ES-I3 (cell line): ENCODE measurements at regions not wholly inside any gene's neighbourhood (a gene's known extent, or its start where the extent isn't known, plus 50 kb on each side); places are given as distances from the start of the nearest gene placed in this dataset.

Experiments
- H3K36me3 ChIP-seq: 2 replicates; pipeline ENCODE4 v1.6.1; 2013; ENCODE audit warnings: mild to moderate bottlenecking, low read length, control low read depth, moderate library complexity; ENCODE audit not compliant: insufficient read depth
- H3K4me1 ChIP-seq: 2 replicates; pipeline ENCODE4 v1.6.1; 2013; ENCODE audit warnings: mild to moderate bottlenecking, control low read depth, low read length; ENCODE audit not compliant: insufficient read depth
- H3K9ac ChIP-seq: 2 replicates; pipeline ENCODE4 v1.6.1; 2013; ENCODE audit warnings: low read depth, mild to moderate bottlenecking, low read length, moderate library complexity
- H3K9me3 ChIP-seq: 2 replicates; pipeline ENCODE4 v1.6.1; 2013; ENCODE audit warnings: mild to moderate bottlenecking, low read length, moderate library complexity; ENCODE audit not compliant: control insufficient read depth, insufficient read depth

- H3K4me1 ChIP-seq = no peaks in the 10 kb centered on the region; the same call in 1 of the 2 replicates
- H3K9ac ChIP-seq = no peak overlapping the region
- no peaks in the 10 kb centered on the region for H3K9me3 ChIP-seq
- no peaks in the 10 kb centered on the region for H3K36me3 ChIP-seq
These were observed 274.5 kb downstream of the PRR16 start for GRCh38 chr5:120738568-120738967.

DNA sequence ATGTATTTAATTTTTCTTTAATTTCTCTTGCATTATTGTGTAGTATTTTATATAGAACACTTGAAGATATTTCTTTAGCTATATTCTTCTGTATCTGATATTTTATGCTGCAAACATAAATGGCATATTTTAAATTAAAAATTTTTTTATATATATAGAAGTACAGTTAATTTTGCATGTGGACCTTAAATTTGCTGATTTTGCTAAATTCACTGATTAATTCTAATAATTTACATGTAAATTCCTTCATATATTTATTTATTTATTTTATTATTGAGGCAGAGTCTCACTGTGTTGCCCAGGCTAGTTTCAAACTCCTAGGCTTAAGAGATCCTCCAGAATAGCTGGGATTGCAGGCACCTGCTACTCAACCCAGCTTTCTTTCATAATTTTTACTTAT lies 276.9 kb downstream of the PRR16 start:
- Histone ChIP-seq H3K9ac (no peak overlapping the region), H3K4me1 (no peaks in the 10 kb centered on the region), H3K9me3 (no peaks in the 10 kb centered on the region), H3K36me3 (no peaks in the 10 kb centered on the region)

- no peak overlapping the region for H3K9ac ChIP-seq
- no peaks in the 10 kb centered on the region for H3K9me3 ChIP-seq
- H3K4me1 ChIP-seq = no peaks in the 10 kb centered on the region
- no peaks in the 10 kb centered on the region for H3K36me3 ChIP-seq
These were observed 284.4 kb downstream of the PRR16 start for GRCh38 chr5:120748474-120748873.

DNA sequence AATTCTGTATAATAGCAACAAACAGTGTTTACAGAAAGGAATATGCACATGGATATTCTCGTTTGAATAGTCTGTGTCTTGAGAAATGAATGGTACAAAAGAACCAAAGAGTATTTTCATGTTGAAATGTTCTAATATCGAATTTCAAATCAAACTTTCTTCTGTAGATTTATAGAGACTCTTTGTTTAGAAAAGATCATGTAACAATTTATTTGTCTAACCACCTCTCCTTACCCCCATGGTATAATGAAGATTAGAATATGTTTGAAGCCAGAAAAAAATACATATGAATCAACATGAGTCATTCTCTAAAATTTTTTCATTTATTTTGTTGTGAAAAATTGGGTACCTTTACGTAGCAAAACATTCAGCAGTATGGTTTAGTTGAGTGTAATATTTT lies 285.6 kb downstream of the PRR16 start:
- Histone ChIP-seq H3K4me1 (no peaks in the 10 kb centered on the region), H3K9me3 (no peaks in the 10 kb centered on the region), H3K9ac (no peak overlapping the region), H3K36me3 (no peaks in the 10 kb centered on the region)

DNA sequence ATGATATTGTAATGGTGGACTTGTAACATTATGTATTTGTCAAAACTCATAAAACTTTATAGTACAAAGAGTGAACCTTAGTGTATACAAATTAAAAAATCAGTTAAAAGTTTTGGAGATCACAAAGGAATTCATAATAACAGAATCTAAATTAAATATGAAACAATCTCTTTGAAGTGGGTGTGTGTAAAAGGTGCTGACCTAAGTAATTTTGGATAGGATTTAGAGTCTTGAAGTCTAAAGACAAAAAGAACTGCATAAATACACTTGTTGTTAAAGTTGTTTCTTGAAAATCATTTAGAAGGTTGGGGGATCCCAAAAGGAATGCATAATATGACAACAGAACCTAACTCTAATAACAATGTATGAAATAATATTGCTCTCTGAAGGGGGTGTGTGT lies 295.5 kb downstream of the PRR16 start:
- Histone ChIP-seq H3K4me1 (peaks cover 4% of the 10 kb centered on the region; the same call in 1 of the 2 replicates), H3K9me3 (no peaks in the 10 kb centered on the region), H3K36me3 (no peaks in the 10 kb centered on the region), H3K9ac (no peak overlapping the region)

- Histone ChIP-seq H3K4me1 (peaks cover 4% of the 10 kb centered on the region; the same call in 1 of the 2 replicates), H3K36me3 (no peaks in the 10 kb centered on the region), H3K9ac (no peak overlapping the region), H3K9me3 (no peaks in the 10 kb centered on the region)
These were observed 297.9 kb downstream of the PRR16 start for GRCh38 chr5:120761986-120762385.

DNA sequence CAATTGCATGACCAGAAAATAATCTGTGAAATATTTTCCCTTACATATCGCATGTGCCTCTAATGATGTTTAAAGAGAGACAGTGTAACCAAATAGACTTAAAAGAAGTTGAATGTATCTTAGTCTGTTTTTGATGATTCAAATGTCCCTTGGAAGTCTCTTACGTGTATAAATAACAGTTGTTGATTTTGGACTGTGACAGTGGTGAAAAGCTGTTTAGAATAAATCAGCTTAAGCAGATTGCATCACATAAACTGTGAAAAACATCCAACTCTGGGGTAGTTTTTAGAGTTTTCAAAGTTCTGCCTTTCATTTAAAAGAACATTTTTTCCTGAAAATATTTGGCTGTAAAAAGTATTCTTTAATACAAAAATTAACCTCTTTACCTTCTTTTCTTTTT lies 301.1 kb downstream of the PRR16 start:
- H3K9me3 ChIP-seq = no peaks in the 10 kb centered on the region
- H3K36me3 ChIP-seq = no peaks in the 10 kb centered on the region
- no peak overlapping the region for H3K9ac ChIP-seq
- peaks cover 4% of the 10 kb centered on the region; the same call in 1 of the 2 replicates for H3K4me1 ChIP-seq

GRCh38 chr5:120767178-120767820 lies 303.2 kb downstream of the PRR16 start:
- peaks cover 4% of the 10 kb centered on the region; the same call in 1 of the 2 replicates for H3K4me1 ChIP-seq
- no peak overlapping the region for H3K9ac ChIP-seq

DNA sequence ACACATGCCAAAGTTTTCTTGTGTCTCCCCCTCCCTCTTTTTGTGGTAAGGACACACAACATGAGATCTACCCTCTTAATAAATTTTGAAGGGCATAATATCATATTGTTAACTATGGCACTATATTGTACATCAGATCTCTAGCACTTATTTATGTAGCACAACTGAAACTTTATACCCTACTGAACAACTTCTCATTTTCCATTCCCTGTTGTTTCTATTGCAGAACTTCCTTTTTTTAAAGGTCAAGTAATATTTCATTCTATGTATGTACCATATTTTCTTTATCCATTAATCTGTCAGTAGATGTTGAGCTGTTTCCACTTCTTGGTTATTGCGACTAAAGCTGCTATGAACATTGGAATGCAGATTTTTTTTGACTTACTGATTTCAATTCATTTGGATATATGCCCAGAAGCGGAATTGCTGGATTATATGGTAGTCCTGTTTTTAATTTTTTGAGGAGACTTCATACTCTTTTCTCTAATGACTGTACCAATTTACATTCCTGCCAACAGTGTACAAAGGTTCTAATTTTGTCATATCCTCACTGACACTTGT lies 305.3 kb downstream of the PRR16 start:
- no peak overlapping the region for H3K9ac ChIP-seq
- H3K36me3 ChIP-seq = no peaks in the 10 kb centered on the region
- H3K4me1 ChIP-seq = no peaks in the 10 kb centered on the region; the same call in 1 of the 2 replicates
- no peaks in the 10 kb centered on the region for H3K9me3 ChIP-seq

More at GRCh38 chr5:120767178-120767820, 303.2 kb downstream of the PRR16 start:
- Histone ChIP-seq H3K36me3 (no peaks in the 10 kb centered on the region), H3K9me3 (no peaks in the 10 kb centered on the region)

DNA sequence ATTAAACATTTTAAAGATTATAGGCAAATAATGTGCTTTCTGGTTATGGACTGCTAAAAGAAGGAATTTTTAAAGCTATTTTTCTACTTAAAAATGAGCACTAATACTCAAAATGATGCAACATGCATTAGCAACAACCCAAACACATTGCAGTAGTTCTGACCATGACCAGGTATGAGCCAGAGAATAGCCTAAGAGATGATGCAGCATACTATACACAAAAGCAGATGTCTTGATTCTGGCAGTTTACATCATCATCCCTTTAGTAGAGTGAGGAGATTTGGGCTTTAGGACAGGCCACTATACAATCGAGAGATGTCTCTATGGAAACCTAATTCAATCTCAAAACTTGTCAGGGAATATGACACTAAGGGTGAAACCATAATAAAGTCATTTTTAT lies 307.1 kb downstream of the PRR16 start:
- no peak overlapping the region for H3K9ac ChIP-seq

GRCh38 chr5:120778491-120779484 lies 314.7 kb downstream of the PRR16 start:
- Histone ChIP-seq H3K9me3 (no peaks in the 10 kb centered on the region), H3K4me1 (peaks cover 4% of the 10 kb centered on the region; the same call in 1 of the 2 replicates), H3K9ac (no peak overlapping the region), H3K36me3 (no peaks in the 10 kb centered on the region)

More for the DNA sequence above, 307.1 kb downstream of the PRR16 start:
- Histone ChIP-seq H3K9me3 (no peaks in the 10 kb centered on the region), H3K36me3 (no peaks in the 10 kb centered on the region), H3K4me1 (no peaks in the 10 kb centered on the region)

GRCh38 chr5:120779674-120780073 lies 315.6 kb downstream of the PRR16 start:
- no peak overlapping the region for H3K9ac ChIP-seq

GRCh38 chr5:120788481-120788880 lies 324.4 kb downstream of the PRR16 start:
- H3K36me3 ChIP-seq = no peaks in the 10 kb centered on the region
- no peaks in the 10 kb centered on the region for H3K4me1 ChIP-seq
- no peak overlapping the region for H3K9ac ChIP-seq
- no peaks in the 10 kb centered on the region for H3K9me3 ChIP-seq

More at GRCh38 chr5:120779674-120780073, 315.6 kb downstream of the PRR16 start:
- H3K4me1 ChIP-seq = peaks cover 4% of the 10 kb centered on the region; the same call in 1 of the 2 replicates
- no peaks in the 10 kb centered on the region for H3K9me3 ChIP-seq
- H3K36me3 ChIP-seq = no peaks in the 10 kb centered on the region

- no peaks in the 10 kb centered on the region for H3K36me3 ChIP-seq
- H3K9ac ChIP-seq = no peak overlapping the region
- no peaks in the 10 kb centered on the region for H3K9me3 ChIP-seq
- no peaks in the 10 kb centered on the region for H3K4me1 ChIP-seq
These were observed 325.8 kb downstream of the PRR16 start for GRCh38 chr5:120789918-120790317.
